Esophagus mucosa (tissue), 1 donor: ENCODE measurements at regions not wholly inside any gene's neighbourhood (a gene's known extent, or its start where the extent isn't known, plus 50 kb on each side); places are given as distances from the start of the nearest gene placed in this dataset.

Experiments used
- ATAC-seq: fragments of 200-7000 bp; cut with Tn5 transposase; one replicate; pipeline ENCODE4 v1.9.1; 2020
- donor health status: DM: yes; HTN: yes; CAD: no.

- no peak for ATAC-seq
Measured at GRCh38 chr5:68755293-68755692, 338.5 kb upstream of the SLC30A5 start.

- ATAC-seq, result no peak
Measured at GRCh38 chr5:68757006-68757405, 336.8 kb upstream of the SLC30A5 start.

- no peak for ATAC-seq
Measured at GRCh38 chr5:68757626-68758212, 336.1 kb upstream of the SLC30A5 start.

- no peak for ATAC-seq
Measured at GRCh38 chr5:68759593-68759992, 334.2 kb upstream of the SLC30A5 start.

GRCh38 chr5:68762201-68762600 lies 331.6 kb upstream of the SLC30A5 start:
- ATAC-seq, result peak; percentile 37

- no peak for ATAC-seq
Measured at GRCh38 chr5:68766952-68767464, 326.8 kb upstream of the SLC30A5 start.

- ATAC-seq, result no peak
Measured at GRCh38 chr5:68770551-68770950, 323.3 kb upstream of the SLC30A5 start.

- no peak for ATAC-seq
Measured at GRCh38 chr5:68771221-68771620, 322.6 kb upstream of the SLC30A5 start.

- ATAC-seq, result no peak
Measured at GRCh38 chr5:68771732-68772131, 322.1 kb upstream of the SLC30A5 start.

- ATAC-seq, result no peak
Measured at GRCh38 chr5:68776381-68776780, 317.4 kb upstream of the SLC30A5 start.

GRCh38 chr5:68777135-68777534 lies 316.7 kb upstream of the SLC30A5 start:
- no peak for ATAC-seq

GRCh38 chr5:68778484-68778883 lies 315.3 kb upstream of the SLC30A5 start:
- ATAC-seq, result peak; percentile 73

GRCh38 chr5:68780299-68780955 lies 313.4 kb upstream of the SLC30A5 start:
- no peak for ATAC-seq

- ATAC-seq, result no peak
Measured at GRCh38 chr5:68793074-68793473, 300.7 kb upstream of the SLC30A5 start.

- no peak for ATAC-seq
Measured at GRCh38 chr5:68793993-68794392, 299.8 kb upstream of the SLC30A5 start.

GRCh38 chr5:68795190-68795589 lies 298.6 kb upstream of the SLC30A5 start:
- ATAC-seq, result no peak

GRCh38 chr5:68798877-68799843 lies 294.7 kb upstream of the SLC30A5 start:
- no peak for ATAC-seq

- ATAC-seq, result no peak
Measured at GRCh38 chr5:68802430-68802829, 291.4 kb upstream of the SLC30A5 start.

- no peak for ATAC-seq
Measured at GRCh38 chr5:68803881-68804319, 289.9 kb upstream of the SLC30A5 start.

- ATAC-seq, result no peak
Measured at GRCh38 chr5:68804343-68804742, 289.5 kb upstream of the SLC30A5 start.

GRCh38 chr5:68805444-68805843 lies 288.4 kb upstream of the SLC30A5 start:
- no peak for ATAC-seq

- ATAC-seq, result no peak
Measured at GRCh38 chr5:68817632-68818031, 276.2 kb upstream of the SLC30A5 start.

- ATAC-seq, result no peak
Measured at GRCh38 chr5:68818057-68818695, 275.6 kb upstream of the SLC30A5 start.
